ENCODE measurements at regions not wholly inside any gene's neighbourhood (a gene's known extent, or its start where the extent isn't known, plus 50 kb on each side); places are given as distances from the start of the nearest gene placed in this dataset.

DNA sequence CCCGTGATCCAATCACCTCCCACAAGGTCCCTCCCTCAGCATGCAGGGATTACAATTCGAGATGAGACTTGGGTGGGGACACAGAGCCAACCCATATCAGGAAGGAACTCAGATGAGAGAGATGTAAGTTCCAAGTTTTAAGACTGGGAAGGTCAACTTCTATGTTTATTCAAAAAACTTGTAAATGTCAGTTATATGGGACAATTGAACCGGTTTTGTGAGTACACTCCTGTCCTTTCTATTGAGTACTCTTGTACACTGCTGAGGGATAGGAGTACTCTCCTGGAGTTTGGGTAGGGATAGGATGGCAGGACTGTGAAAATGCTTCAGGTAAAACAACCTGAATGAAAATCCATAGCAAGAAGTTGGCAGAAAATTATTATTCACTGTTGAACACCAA is 239.1 kb downstream of the ZNF674 start:
- no peak overlapping the region for H3K27ac ChIP-seq (ENCODE audit: low read depth)
- no peak overlapping the region for H3K4me3 ChIP-seq (ENCODE audit: low read depth, low read length)
- 54% methylated on average over 3 of the region's 3 CpGs for WGBS
- DNase-seq (ENCODE audit: extremely low spot score), result no peak
- H3K36me3 ChIP-seq (ENCODE audit: insufficient read depth), result no peaks in the 10 kb centered on the region
- no peaks in the 10 kb centered on the region for H3K4me1 ChIP-seq (ENCODE audit: insufficient read depth)

DNA sequence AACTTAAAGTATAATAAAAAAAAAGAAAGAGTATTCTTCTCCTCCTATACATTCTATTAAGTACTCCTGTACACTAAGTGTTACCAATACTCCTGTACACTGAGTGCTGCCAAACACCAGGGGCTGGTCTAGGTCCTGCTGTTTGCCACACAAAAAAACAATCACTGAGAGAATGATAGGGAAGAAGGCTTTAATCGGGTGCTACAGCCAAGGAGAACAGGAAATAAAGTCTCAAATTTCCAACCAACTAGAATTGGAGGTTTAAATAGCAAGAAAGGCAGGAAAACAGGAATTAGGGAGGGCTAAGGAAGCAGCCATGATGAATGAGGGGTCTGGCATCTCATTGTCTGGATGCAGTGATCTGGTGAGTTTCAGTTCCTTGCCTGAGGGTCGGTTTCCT is 239.8 kb downstream of the ZNF674 start:
- 82% methylated on average over 2 of the region's 2 CpGs for WGBS
- no peaks in the 10 kb centered on the region for H3K4me1 ChIP-seq (ENCODE audit: insufficient read depth)
- H3K4me3 ChIP-seq (ENCODE audit: low read depth, low read length), result no peak overlapping the region
- H3K36me3 ChIP-seq (ENCODE audit: insufficient read depth), result no peaks in the 10 kb centered on the region
- DNase-seq (ENCODE audit: extremely low spot score), result no peak
- H3K27ac ChIP-seq (ENCODE audit: low read depth), result no peak overlapping the region

DNA sequence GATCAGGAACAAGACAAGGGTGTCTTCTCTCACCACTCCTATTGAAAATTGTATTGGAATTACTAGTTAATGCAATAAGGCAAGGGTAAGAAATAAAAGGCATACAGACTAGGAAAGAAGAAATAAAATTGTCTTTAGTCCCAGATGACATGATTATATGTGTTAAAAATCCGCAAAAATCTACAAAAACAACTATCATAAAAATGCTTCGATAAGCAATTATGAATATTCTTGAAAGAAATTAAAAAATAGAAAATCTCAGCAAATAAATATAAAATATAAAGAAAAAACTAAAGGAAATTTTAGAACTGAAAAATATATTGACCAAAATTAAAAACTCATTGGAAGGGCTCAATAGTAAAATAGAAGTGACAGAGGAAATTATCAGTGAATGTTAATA is 243.3 kb downstream of the ZNF674 start:
- Histone ChIP-seq H3K27ac (ENCODE audit: low read depth) (no peak overlapping the region), H3K36me3 (ENCODE audit: insufficient read depth) (no peaks in the 10 kb centered on the region)
- WGBS, result 95% methylated on average over 2 of the region's 2 CpGs

DNA sequence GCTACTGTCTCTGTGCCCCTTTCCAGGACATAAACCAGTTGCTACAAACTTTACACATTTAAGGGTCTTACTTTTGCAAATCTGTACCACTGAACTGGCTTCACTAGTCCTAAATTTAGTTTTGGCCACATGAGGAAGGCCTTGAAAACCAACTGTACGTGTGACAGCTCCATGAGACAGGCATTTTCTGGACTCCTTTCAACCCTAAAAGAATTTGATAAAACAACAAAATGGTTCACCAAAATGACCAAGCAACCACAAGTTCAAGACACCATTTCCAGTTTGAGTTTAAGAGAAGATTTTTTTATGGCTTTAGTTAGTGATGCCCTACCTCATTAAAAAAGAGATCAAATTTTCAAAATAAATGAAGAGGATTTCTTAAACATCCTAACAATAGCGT is 246.4 kb downstream of the ZNF674 start:
- no peak overlapping the region for H3K4me3 ChIP-seq (ENCODE audit: low read depth, low read length)
- H3K27ac ChIP-seq (ENCODE audit: low read depth), result no peak overlapping the region
- WGBS, result 66% methylated on average over 2 of the region's 2 CpGs
- H3K4me1 ChIP-seq (ENCODE audit: insufficient read depth), result no peaks in the 10 kb centered on the region
- H3K36me3 ChIP-seq (ENCODE audit: insufficient read depth), result no peaks in the 10 kb centered on the region
- DNase-seq (ENCODE audit: extremely low spot score), result no peak

More for the DNA sequence above, 243.3 kb downstream of the ZNF674 start:
- no peak for DNase-seq (ENCODE audit: extremely low spot score)
- Histone ChIP-seq H3K4me3 (ENCODE audit: low read depth, low read length) (no peak overlapping the region), H3K4me1 (ENCODE audit: insufficient read depth) (no peaks in the 10 kb centered on the region)

DNA sequence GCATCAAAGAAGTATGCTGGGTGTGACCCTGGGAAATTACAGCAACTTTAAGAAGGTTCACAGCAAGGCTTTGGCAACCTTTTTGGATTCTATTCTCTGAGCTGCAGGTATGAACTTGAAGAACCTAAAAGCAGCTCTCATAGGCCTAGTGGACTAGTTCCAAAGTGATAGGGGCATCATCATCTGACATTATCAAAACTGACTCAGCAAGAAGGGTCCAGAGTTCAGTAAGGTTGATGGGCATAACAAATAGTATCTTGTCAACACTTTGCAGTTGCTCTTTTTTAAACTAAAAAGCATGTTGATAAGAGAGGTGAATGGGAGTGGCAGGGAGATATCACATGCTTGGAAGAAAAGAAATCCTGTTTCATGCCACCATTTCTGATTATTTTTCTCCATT is 249.3 kb downstream of the ZNF674 start:
- no peak for DNase-seq (ENCODE audit: extremely low spot score)
- no peak overlapping the region for H3K4me3 ChIP-seq (ENCODE audit: low read depth, low read length)
- H3K27ac ChIP-seq (ENCODE audit: low read depth), result no peak overlapping the region

DNA sequence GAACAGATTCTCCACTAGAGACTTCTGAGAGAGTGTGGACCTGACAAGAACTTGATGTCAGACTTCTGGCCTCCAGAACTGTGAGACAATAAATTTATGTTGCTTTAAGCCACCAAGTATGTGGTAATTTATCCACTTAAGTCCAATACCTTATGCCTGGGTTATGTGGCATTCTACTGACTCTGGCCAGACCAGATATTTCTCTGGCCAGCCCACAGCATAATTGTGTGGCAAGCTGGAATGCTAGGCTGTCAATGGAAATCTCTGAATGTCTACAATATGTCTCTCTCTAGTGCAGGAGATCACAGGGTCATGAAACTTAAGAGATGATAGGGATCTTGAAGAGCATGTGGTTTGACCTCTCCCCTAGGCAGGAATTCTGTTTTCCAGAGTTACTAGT is 251.0 kb downstream of the ZNF674 start:
- no peaks in the 10 kb centered on the region for H3K36me3 ChIP-seq (ENCODE audit: insufficient read depth)
- H3K27ac ChIP-seq (ENCODE audit: low read depth), result no peak overlapping the region
- no peak overlapping the region for H3K4me3 ChIP-seq (ENCODE audit: low read depth, low read length)
- DNase-seq (ENCODE audit: extremely low spot score), result no peak
- H3K4me1 ChIP-seq (ENCODE audit: insufficient read depth), result no peaks in the 10 kb centered on the region

More for the DNA sequence above, 249.3 kb downstream of the ZNF674 start:
- Histone ChIP-seq H3K36me3 (ENCODE audit: insufficient read depth) (no peaks in the 10 kb centered on the region), H3K4me1 (ENCODE audit: insufficient read depth) (no peaks in the 10 kb centered on the region)

DNA sequence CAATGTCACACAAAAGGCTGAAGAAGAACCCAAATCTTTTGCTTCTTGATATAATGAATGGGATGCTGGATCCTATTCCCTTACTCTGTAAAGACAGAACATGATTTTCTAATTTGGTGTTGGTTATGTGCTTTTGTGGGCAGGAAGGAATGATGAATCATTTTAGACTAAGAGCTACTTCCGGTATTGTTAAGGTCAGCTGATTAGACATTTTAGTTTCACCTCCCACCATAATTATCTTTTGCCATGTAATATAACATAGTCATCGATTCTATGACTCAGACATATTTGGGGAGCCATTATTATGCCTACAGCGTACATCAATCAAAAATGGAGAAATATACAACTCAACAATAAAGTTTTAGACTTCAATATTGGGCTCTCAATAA is 265.3 kb downstream of the ZNF674 start:
- Histone ChIP-seq H3K4me1 (ENCODE audit: insufficient read depth) (no peaks in the 10 kb centered on the region), H3K4me3 (ENCODE audit: low read depth, low read length) (no peak overlapping the region), H3K27ac (ENCODE audit: low read depth) (no peak overlapping the region), H3K36me3 (ENCODE audit: insufficient read depth) (no peaks in the 10 kb centered on the region)
- no peak for DNase-seq (ENCODE audit: extremely low spot score)
- WGBS, result 78% methylated on average over 3 of the region's 3 CpGs

DNA sequence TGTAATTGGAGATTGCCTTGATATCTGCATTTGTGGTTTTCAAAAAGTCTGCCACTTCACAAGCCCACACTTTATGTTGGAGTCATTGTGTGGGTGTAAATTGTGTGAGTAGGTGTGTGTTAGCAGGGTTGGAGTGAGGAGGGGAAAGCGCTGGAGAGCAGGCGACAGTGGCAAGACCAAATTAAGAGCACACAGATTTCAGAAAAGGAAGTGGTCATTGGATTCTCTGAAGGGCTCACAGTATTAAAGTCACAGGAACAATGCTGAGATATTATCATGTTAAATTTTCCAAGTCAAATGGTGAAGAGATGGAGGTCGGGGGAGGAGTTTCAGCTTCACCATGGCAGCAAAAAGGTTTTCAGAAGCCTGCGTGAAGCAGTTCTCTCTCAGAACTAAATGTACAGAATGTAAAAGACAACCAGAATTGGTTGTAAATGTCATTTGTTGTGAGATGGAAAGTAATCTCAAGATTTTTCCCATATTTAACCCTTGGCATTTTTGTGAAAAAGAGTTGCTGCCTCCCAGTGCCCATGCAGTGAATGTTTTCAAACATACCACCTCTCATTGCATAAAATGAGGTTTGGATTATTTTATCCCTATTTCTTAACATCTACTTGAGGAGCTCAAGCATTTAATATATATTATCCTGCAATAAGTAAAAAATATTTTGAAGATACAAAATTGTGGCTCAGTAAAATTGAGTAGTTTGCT is 265.9 kb downstream of the ZNF674 start:
- H3K36me3 ChIP-seq (ENCODE audit: insufficient read depth), result no peaks in the 10 kb centered on the region
- no peak for DNase-seq (ENCODE audit: extremely low spot score)
- 46% methylated on average over 4 of the region's 4 CpGs for WGBS
- H3K4me1 ChIP-seq (ENCODE audit: insufficient read depth), result no peaks in the 10 kb centered on the region
- H3K4me3 ChIP-seq (ENCODE audit: low read depth, low read length), result no peak overlapping the region
- H3K27ac ChIP-seq (ENCODE audit: low read depth), result no peak overlapping the region

DNA sequence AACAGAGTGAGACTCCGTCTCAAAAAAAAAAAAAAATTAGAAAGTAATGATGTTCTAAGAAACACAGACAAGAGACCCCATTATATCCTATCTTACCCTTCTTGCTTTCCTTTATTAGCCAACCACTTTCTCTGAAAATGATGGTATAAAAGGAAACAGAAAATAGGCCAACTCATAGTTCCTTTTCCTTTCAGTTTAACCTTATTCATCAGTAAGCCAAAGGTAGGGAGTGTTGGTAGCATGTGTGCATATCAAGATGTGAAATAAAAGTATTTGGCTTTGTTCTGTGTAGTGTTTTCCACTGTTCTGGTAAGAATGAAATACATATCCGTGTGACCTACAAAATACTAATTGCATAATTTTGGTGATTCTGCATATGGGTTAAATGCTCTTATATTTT is 266.6 kb downstream of the ZNF674 start:
- Histone ChIP-seq H3K36me3 (ENCODE audit: insufficient read depth) (no peaks in the 10 kb centered on the region), H3K4me1 (ENCODE audit: insufficient read depth) (no peaks in the 10 kb centered on the region), H3K4me3 (ENCODE audit: low read depth, low read length) (no peak overlapping the region), H3K27ac (ENCODE audit: low read depth) (no peak overlapping the region)
- WGBS, result 84% methylated on average over 2 of the region's 2 CpGs
- DNase-seq (ENCODE audit: extremely low spot score), result no peak

DNA sequence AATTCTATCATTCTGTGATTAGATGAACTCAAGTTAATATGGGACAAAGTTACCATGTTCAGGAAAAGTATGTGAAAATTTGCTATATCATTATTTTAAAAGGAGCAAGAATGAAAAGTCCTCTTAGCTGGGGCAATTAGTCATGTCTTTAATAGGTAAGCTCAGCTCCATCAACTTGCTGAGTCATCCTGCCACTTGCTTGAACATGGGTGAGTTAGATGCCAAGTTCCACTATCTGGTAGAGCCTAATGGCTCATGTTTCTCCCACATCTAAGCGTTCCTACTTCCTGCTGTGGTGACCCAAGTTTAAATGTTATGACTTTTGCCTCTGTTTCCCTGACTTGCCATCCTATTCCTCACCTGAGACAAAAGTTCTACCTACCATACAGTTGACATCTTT is 276.8 kb downstream of the ZNF674 start:
- Histone ChIP-seq H3K4me1 (ENCODE audit: insufficient read depth) (no peaks in the 10 kb centered on the region), H3K36me3 (ENCODE audit: insufficient read depth) (no peaks in the 10 kb centered on the region), H3K27ac (ENCODE audit: low read depth) (no peak overlapping the region), H3K4me3 (ENCODE audit: low read depth, low read length) (no peak overlapping the region)
- WGBS, result 44% methylated on average over 1 of the region's 1 CpG
- DNase-seq (ENCODE audit: extremely low spot score), result no peak

DNA sequence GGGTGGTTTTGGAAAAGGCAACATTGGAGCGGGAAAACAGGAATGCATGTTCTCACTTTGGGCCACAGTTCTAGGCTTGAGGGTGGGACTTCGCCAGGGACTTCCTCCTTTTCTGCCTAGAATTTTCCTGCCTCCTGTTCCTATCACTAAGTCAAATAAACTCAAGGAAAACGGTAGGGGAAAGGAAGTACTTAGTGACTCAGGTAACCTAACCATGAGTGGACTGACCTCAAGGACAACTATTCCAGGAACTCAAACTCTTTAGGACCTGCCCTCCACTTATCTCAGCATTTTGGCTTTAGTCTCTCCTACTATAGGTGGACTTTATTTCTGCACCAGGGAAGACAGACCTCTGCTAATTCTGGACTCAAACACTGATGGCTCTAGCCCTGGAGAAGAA is 281.7 kb downstream of the ZNF674 start:
- Histone ChIP-seq H3K4me1 (ENCODE audit: insufficient read depth) (no peaks in the 10 kb centered on the region), H3K4me3 (ENCODE audit: low read depth, low read length) (no peak overlapping the region), H3K27ac (ENCODE audit: low read depth) (no peak overlapping the region), H3K36me3 (ENCODE audit: insufficient read depth) (no peaks in the 10 kb centered on the region)
- DNase-seq (ENCODE audit: extremely low spot score), result no peak
- WGBS, result 73% methylated on average over 3 of the region's 3 CpGs

DNA sequence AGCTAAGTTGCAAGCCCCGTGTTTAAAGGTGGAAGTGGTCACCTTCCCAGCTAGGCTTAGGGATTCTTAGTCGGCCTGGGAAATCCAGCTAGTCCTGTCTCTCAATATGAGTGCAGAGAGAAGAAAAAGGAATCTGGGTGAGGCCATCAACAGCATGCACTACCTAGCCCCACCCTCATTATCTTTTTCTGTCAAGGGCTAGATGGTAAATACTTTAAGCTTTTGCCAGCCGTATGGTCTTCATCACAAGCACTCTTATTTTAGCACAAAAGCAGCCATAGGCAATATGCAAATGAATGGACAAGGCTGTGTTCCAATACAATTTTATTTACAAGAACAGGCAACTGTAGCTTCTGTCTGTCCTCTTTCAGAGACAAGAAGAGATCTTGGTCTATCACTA is 282.9 kb downstream of the ZNF674 start:
- WGBS, result 59% methylated on average over 3 of the region's 3 CpGs
- no peak overlapping the region for H3K4me3 ChIP-seq (ENCODE audit: low read depth, low read length)
- no peak for DNase-seq (ENCODE audit: extremely low spot score)

DNA sequence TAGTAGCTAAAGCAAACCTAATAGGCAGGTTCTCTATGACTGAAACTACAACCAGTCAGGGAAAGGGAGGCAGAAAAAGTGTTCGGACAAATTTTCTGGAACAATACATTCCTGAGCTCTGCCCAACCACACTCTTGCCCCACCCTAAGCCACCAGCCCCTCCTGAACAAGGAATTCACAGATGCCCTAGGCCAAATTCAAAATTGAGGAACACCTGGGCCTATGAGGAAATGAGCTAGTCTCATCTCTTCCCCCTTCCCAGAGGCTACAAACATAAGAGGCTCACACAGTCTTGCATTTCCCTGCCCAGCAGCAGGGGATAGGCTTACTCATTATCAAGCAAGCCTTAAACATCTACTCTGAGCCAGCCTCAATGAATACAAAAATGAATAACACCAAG is 284.7 kb downstream of the ZNF674 start:
- no peak overlapping the region for H3K27ac ChIP-seq (ENCODE audit: low read depth)
- H3K4me3 ChIP-seq (ENCODE audit: low read depth, low read length), result no peak overlapping the region
- no peak for DNase-seq (ENCODE audit: extremely low spot score)
- H3K4me1 ChIP-seq (ENCODE audit: insufficient read depth), result no peaks in the 10 kb centered on the region
- WGBS, result 84% methylated on average over 1 of the region's 1 CpG
- no peaks in the 10 kb centered on the region for H3K36me3 ChIP-seq (ENCODE audit: insufficient read depth)

More for the DNA sequence above, 282.9 kb downstream of the ZNF674 start:
- H3K36me3 ChIP-seq (ENCODE audit: insufficient read depth), result no peaks in the 10 kb centered on the region
- no peak overlapping the region for H3K27ac ChIP-seq (ENCODE audit: low read depth)
- no peaks in the 10 kb centered on the region for H3K4me1 ChIP-seq (ENCODE audit: insufficient read depth)

DNA sequence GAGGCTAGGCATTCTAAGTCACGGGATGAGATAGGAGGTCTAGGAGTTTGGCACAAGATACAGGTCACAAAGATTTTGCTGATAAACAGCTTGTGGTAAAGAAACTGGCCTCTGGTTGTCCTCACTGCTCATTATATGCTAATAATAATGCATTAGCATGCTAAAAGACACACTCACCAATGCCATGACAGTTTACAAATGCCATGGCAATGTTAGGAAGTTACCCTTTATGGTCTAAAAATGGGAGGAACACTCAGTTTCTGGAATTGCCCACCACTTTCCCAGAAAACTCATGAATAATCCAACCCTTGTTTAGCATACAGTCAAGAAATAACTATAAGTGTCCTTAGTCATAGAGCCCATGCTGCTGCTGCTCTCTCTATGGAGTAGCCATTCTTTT is 286.9 kb downstream of the ZNF674 start:
- no peaks in the 10 kb centered on the region for H3K36me3 ChIP-seq (ENCODE audit: insufficient read depth)
- no peaks in the 10 kb centered on the region for H3K4me1 ChIP-seq (ENCODE audit: insufficient read depth)
- H3K4me3 ChIP-seq (ENCODE audit: low read depth, low read length), result no peak overlapping the region
- no peak overlapping the region for H3K27ac ChIP-seq (ENCODE audit: low read depth)
- no peak for DNase-seq (ENCODE audit: extremely low spot score)
- WGBS, result 40% methylated on average over 1 of the region's 1 CpG

DNA sequence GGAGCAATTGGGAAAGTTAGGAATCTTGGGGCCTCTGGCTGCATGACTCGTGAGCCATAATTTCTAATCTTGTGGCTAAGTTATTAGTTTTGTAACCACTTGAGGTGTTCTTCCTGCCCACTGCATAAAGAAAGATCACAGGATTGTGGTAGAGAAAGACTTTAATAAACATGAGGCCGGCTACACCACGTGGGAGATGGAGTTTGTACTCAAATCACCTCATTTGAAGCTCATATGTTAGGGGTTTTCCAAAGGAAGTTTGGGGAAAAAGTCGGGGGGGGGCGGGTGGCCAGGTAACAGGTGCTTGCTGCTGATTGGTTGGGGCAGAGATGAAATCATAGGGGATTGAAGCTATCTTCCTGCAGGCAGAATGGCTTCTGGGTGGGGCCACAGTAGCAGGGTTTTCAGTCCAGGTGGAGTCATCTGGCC is 287.8 kb downstream of the ZNF674 start:
- no peaks in the 10 kb centered on the region for H3K4me1 ChIP-seq (ENCODE audit: insufficient read depth)
- whole genome bisulfite sequencing, result 95% methylated on average over 5 of the region's 5 CpGs
- H3K27ac ChIP-seq (ENCODE audit: low read depth), result no peak overlapping the region
- no peaks in the 10 kb centered on the region for H3K36me3 ChIP-seq (ENCODE audit: insufficient read depth)
- no peak for DNase-seq (ENCODE audit: extremely low spot score)
- H3K4me3 ChIP-seq (ENCODE audit: low read depth, low read length), result no peak overlapping the region
